GM12891 (cell line): ENCODE measurements at regions not wholly inside any gene's neighbourhood (a gene's known extent, or its start where the extent isn't known, plus 50 kb on each side); places are given as distances from the start of the nearest gene placed in this dataset.

Source experiments
- POLR2A ChIP-seq: IDR thresholded peaks from 2 replicates; pipeline ENCODE4 v1.6.1; 2011; ENCODE audit warnings: low read depth, low read length, control low read depth
- POLR2AphosphoS5 ChIP-seq: IDR thresholded peaks from 2 replicates; pipeline ENCODE4 v1.6.1; 2011; ENCODE audit warnings: low read depth, low read length, control low read depth
- POU2F2 ChIP-seq: IDR thresholded peaks from 2 replicates; pipeline ENCODE4 v1.6.1; 2011; ENCODE audit warnings: low read depth, mild to moderate bottlenecking, control low read depth, low read length, moderate library complexity
- TAF1 ChIP-seq: IDR thresholded peaks from 2 replicates; pipeline ENCODE4 v1.6.1; 2011; ENCODE audit warnings: low read depth, low read length, control low read depth

GRCh38 chr10:7484456-7485243 lies 73.8 kb upstream of the SFMBT2 start:
- 0 out of 2 replicates have a peak, but pooled peaks have one; percentile 32 for TF ChIP-seq POLR2A
- no peak for TF ChIP-seq POLR2AphosphoS5
- TF ChIP-seq POU2F2, result no peak
- no peak for TF ChIP-seq TAF1
